SW480 (cell line): ENCODE measurements at regions not wholly inside any gene's neighbourhood (a gene's known extent, or its start where the extent isn't known, plus 50 kb on each side); places are given as distances from the start of the nearest gene placed in this dataset.

ENCODE experiments used
- DNase-seq: peaks from one replicate; pipeline ENCODE4 v3.0.0-alpha.2; 2016; ENCODE audit warnings: low spot score

GRCh38 chr10:57017356-57018037 is 656.4 kb upstream of the ZWINT start:
- no peak for DNase-seq

GRCh38 chr10:57015595-57016318 is 654.7 kb upstream of the ZWINT start:
- no peak for DNase-seq

GRCh38 chr10:57015187-57015586 is 654.1 kb upstream of the ZWINT start:
- no peak for DNase-seq

- no peak for DNase-seq
These were observed 653.7 kb upstream of the ZWINT start for GRCh38 chr10:57014758-57015157.

GRCh38 chr10:57008189-57008588 is 647.1 kb upstream of the ZWINT start:
- DNase-seq: no peak

GRCh38 chr10:56991591-56992069 is 630.6 kb upstream of the ZWINT start:
- no peak for DNase-seq

GRCh38 chr10:56975513-56975912 is 614.5 kb upstream of the ZWINT start:
- no peak for DNase-seq

GRCh38 chr10:56973766-56974165 is 612.7 kb upstream of the ZWINT start:
- DNase-seq: no peak

GRCh38 chr10:56943221-56943755 is 582.2 kb upstream of the ZWINT start:
- no peak for DNase-seq

GRCh38 chr10:56934515-56934914 is 573.5 kb upstream of the ZWINT start:
- DNase-seq: no peak

GRCh38 chr10:56928714-56929113 is 567.7 kb upstream of the ZWINT start:
- DNase-seq: no peak

GRCh38 chr10:56927701-56928100 is 566.6 kb upstream of the ZWINT start:
- no peak for DNase-seq

GRCh38 chr10:56920601-56921261 is 559.7 kb upstream of the ZWINT start:
- DNase-seq: no peak

GRCh38 chr10:56912043-56912442 is 551.0 kb upstream of the ZWINT start:
- DNase-seq: no peak

GRCh38 chr10:56905051-56905450 is 544.0 kb upstream of the ZWINT start:
- DNase-seq: no peak

GRCh38 chr10:56902554-56902953 is 541.5 kb upstream of the ZWINT start:
- DNase-seq: no peak

GRCh38 chr10:56895306-56895705 is 534.2 kb upstream of the ZWINT start:
- no peak for DNase-seq

GRCh38 chr10:56881218-56881617 is 520.2 kb upstream of the ZWINT start:
- no peak for DNase-seq

- no peak for DNase-seq
These were observed 519.5 kb upstream of the ZWINT start for GRCh38 chr10:56880606-56881005.

- DNase-seq: no peak
These were observed 513.9 kb upstream of the ZWINT start for GRCh38 chr10:56874950-56875349.

GRCh38 chr10:56871160-56871668 is 510.2 kb upstream of the ZWINT start:
- DNase-seq: no peak

GRCh38 chr10:56867236-56867635 is 506.2 kb upstream of the ZWINT start:
- DNase-seq: no peak

- no peak for DNase-seq
These were observed 495.5 kb upstream of the ZWINT start for GRCh38 chr10:56856569-56856968.
